Stimulated activated CD8-positive, alpha-beta memory T cell treated with anti-CD3 and anti-CD28 coated beads, Interleukin-4, amount 100 ng/mL, for 48 hours (primary cell): ENCODE measurements at regions not wholly inside any gene's neighbourhood (a gene's known extent, or its start where the extent isn't known, plus 50 kb on each side); places are given as distances from the start of the nearest gene placed in this dataset.

ENCODE experiments used
- DNase-seq: peaks from one replicate; pipeline ENCODE4 v3.0.0-alpha.2; 2020

GRCh38 chr14:78075033-78075432 is 95.1 kb upstream of the NRXN3 start:
- no peak for DNase-seq

GRCh38 chr14:78075555-78076277 is 94.5 kb upstream of the NRXN3 start:
- DNase-seq = no peak

GRCh38 chr14:78081245-78081644 is 88.9 kb upstream of the NRXN3 start:
- DNase-seq = no peak

- DNase-seq = no peak
Measured at GRCh38 chr14:78083837-78084236, 86.3 kb upstream of the NRXN3 start.

GRCh38 chr14:78086342-78086741 is 83.8 kb upstream of the NRXN3 start:
- DNase-seq = no peak

GRCh38 chr14:78088916-78089315 is 81.3 kb upstream of the NRXN3 start:
- DNase-seq = no peak

- no peak for DNase-seq
Measured at GRCh38 chr14:78090864-78091263, 79.3 kb upstream of the NRXN3 start.

- DNase-seq = no peak
Measured at GRCh38 chr14:78091361-78091760, 78.8 kb upstream of the NRXN3 start.

GRCh38 chr14:78092040-78092439 is 78.1 kb upstream of the NRXN3 start:
- DNase-seq = no peak

- DNase-seq = no peak
Measured at GRCh38 chr14:78103271-78103670, 66.9 kb upstream of the NRXN3 start.

GRCh38 chr14:78104160-78104559 is 66.0 kb upstream of the NRXN3 start:
- DNase-seq = no peak

GRCh38 chr14:78104655-78105054 is 65.5 kb upstream of the NRXN3 start:
- DNase-seq = no peak

- no peak for DNase-seq
Measured at GRCh38 chr14:78106381-78106780, 63.8 kb upstream of the NRXN3 start.

GRCh38 chr14:78107166-78107565 is 63.0 kb upstream of the NRXN3 start:
- DNase-seq = no peak

GRCh38 chr14:78119440-78119839 is 50.7 kb upstream of the NRXN3 start:
- no peak for DNase-seq
